H4 (cell line): ENCODE measurements at regions not wholly inside any gene's neighbourhood (a gene's known extent, or its start where the extent isn't known, plus 50 kb on each side); places are given as distances from the start of the nearest gene placed in this dataset.

Source experiments
- DNase-seq: peaks from one replicate; pipeline ENCODE4 v3.0.0-alpha.2; 2015; ENCODE audit warnings: low spot score

GRCh38 chr5:36355516-36355915, 53.8 kb upstream of the RANBP3L start:
- DNase-seq: no peak

- DNase-seq: no peak
Observed at GRCh38 chr5:36356915-36357314, 55.2 kb upstream of the RANBP3L start.

- DNase-seq: peak; percentile 39
Observed at GRCh38 chr5:36357391-36357975, 55.8 kb upstream of the RANBP3L start.

- DNase-seq: no peak
Observed at GRCh38 chr5:36359267-36359666, 57.6 kb upstream of the RANBP3L start.

GRCh38 chr5:36360307-36360706, 58.6 kb upstream of the RANBP3L start:
- DNase-seq: no peak

- DNase-seq: peak; percentile 80
Observed at GRCh38 chr5:36363101-36363500, 61.4 kb upstream of the RANBP3L start.

- DNase-seq: no peak
Observed at GRCh38 chr5:36363744-36364143, 62.0 kb upstream of the RANBP3L start.

GRCh38 chr5:36364473-36364872, 62.8 kb upstream of the RANBP3L start:
- DNase-seq: no peak

- DNase-seq: no peak
Observed at GRCh38 chr5:36365896-36366295, 64.2 kb upstream of the RANBP3L start.

GRCh38 chr5:36366883-36367282, 65.2 kb upstream of the RANBP3L start:
- no peak for DNase-seq

- DNase-seq: no peak
Observed at GRCh38 chr5:36367524-36367923, 65.8 kb upstream of the RANBP3L start.

- DNase-seq: no peak
Observed at GRCh38 chr5:36369219-36369690, 67.6 kb upstream of the RANBP3L start.

- DNase-seq: no peak
Observed at GRCh38 chr5:36370073-36370472, 68.4 kb upstream of the RANBP3L start.

- no peak for DNase-seq
Observed at GRCh38 chr5:36371366-36371765, 69.7 kb upstream of the RANBP3L start.

GRCh38 chr5:36373527-36374086, 71.9 kb upstream of the RANBP3L start:
- peak; percentile 75 for DNase-seq

- DNase-seq: peak; percentile 34
Observed at GRCh38 chr5:36374266-36374862, 72.7 kb upstream of the RANBP3L start.

GRCh38 chr5:36377192-36377591, 75.5 kb upstream of the RANBP3L start:
- DNase-seq: no peak

- DNase-seq: no peak
Observed at GRCh38 chr5:36378551-36378950, 76.8 kb upstream of the RANBP3L start.

GRCh38 chr5:36382890-36383289, 81.2 kb upstream of the RANBP3L start:
- DNase-seq: no peak

GRCh38 chr5:36383942-36384341, 82.2 kb upstream of the RANBP3L start:
- no peak for DNase-seq

GRCh38 chr5:36384845-36385244, 83.1 kb upstream of the RANBP3L start:
- DNase-seq: no peak

GRCh38 chr5:36385495-36385894, 83.8 kb upstream of the RANBP3L start:
- no peak for DNase-seq

- DNase-seq: no peak
Observed at GRCh38 chr5:36388288-36388687, 86.6 kb upstream of the RANBP3L start.

GRCh38 chr5:36389245-36389644, 87.5 kb upstream of the RANBP3L start:
- DNase-seq: peak; percentile 62
